Left renal pelvis (tissue), 4 donors: ENCODE measurements at regions not wholly inside any gene's neighbourhood (a gene's known extent, or its start where the extent isn't known, plus 50 kb on each side); places are given as distances from the start of the nearest gene placed in this dataset.
"Not testable (repeated sequence)": the region's sequence is repeated elsewhere in the genome, so short reads cannot be mapped to it uniquely, and the experiment has no call there.

Experiments used
- DNase-seq, 4 donors: peaks; one replicate each; pipeline ENCODE4 v3.0.0-alpha.2; 2013; ENCODE audit warnings: low read depth in 4 of 4, low spot score in 3 of 4

DNA sequence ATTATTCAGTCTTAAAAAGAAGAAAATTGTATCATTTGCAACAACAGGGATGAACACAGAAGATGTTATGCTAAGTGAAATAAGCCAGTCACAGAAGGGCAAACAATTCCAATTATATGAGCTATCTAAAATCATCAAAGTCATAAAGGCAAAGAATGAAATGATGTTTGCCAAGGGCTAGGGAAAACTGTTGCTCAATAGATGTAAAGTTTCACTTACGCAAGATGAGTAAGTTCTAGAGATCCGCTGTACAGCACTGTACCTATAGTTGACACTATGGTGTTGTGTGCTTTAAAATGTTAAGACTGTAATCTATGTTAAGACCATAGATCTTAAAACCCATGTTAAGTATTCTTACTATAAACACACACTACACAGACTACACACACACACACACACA, 904.6 kb upstream of the LRRN3 start:
- no peak for DNase-seq

DNA sequence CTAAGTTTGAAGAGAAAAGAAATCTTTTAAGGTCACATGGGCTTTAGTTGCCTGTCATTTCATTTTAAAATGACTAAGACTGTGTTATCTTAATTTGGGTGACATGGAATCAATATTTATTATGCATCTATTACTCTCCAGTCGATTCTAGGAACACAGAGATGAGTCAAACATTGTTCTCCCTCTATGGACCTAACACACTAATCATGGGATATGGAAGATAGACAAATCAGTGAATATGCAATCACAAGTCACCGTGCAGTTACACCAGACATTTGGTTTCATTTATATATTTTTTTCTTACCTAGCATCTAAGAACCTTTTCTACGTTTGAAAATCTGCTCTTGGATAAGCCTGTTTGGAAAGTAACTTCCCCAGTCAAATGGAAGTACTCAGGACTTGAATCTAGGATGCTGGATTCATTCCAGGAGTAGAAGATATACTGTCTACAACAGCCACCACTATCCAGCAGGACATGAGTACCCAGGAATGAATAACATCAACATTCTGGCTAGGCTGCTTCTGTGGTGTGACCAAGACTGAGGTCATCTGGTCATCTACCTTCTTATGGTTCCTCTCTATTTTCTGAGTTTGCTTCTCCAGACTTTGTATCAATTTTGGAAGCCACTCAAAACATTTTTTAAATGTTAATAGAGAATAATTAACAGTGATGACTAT, 902.9 kb upstream of the LRRN3 start:
- DNase-seq, result no peak

DNA sequence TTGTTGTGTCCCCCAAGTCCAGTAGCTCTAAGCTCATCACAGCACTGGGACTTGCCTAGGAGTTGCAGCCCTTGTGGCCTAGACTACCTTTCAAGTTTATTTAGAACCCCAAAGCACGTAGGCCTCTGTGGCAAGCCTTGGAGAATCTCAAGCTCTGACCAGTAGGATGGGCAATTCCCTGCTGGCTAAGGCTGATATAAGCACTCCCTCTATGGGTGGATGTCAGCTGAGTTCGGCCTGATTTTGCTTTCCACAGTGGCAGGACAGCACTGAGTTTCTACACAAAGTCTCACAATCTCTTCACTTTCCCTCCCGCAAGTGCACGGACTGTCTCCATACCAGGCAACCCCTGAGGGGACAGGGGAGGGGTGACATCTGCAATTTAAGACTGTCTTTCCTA, 886.4 kb upstream of the LRRN3 start:
- DNase-seq, result no peak

DNA sequence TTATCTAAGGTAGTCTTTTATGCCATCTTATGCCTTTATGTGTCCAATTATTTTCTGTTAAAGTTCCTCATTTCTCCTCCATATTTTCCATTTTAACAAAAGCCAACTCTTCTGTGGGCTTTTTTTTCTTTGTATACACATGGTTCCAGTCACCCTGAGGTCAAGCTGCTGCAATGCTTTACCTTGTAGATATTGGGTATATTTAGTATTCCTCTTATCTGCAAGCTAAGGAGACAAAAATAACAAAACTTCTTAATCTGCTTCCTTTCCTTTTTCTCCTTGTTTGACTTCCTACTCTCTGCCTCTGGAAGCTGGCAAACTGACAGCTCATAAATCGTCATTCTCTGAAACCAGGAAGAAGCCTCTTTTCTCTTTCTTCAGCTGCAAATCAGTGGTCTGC, 885.0 kb upstream of the LRRN3 start:
- DNase-seq, result no peak

DNA sequence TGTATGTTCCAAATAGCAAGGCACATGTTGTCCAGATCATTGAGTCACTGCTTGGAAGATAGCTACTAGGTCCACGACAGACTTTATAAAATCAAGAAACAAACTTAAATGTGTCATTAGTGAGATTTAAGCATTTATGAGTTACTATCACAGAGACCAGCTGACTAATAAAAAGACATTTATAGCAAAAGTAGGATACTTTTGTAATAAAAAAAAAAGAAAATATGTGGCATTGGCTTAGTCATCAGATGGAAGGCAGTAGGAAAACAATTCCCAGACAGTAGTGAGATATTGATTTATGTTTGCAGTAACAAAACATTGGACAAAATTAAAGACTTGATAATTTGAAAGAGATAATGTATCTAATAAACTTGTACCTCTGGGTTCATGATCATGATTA, 881.0 kb upstream of the LRRN3 start:
- no peak for DNase-seq

DNA sequence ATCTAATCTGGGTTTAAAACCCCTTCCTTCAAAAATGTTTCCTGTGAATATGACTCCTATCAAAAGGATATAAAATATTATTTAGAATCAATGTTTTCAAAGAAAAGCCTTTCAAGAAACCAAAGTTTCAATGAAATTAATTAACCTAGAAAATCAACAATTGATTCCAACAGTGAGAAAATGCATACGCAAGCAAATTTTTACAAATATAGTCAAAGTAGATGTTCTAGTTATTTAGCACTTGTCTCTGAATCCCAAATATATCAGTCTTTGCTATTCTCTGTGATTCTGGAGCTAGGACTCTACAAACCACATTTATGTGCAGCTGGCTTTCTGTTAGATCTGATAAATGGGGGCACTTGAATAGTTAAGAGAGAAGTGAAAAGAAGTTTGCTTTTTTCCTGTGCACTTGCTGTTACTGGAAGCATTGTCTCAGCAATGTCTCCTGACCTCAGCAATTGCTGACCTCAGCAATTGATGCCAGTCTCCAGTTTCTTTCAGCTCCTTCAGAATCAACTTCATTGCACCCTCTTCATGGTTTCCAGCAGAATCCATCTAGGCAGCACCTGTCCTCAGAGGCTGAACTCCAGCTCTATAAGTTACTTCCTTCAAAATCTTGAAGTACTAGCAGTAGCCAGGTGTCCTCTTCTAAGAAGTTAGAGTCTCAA, 879.9 kb upstream of the LRRN3 start:
- no peak for DNase-seq

DNA sequence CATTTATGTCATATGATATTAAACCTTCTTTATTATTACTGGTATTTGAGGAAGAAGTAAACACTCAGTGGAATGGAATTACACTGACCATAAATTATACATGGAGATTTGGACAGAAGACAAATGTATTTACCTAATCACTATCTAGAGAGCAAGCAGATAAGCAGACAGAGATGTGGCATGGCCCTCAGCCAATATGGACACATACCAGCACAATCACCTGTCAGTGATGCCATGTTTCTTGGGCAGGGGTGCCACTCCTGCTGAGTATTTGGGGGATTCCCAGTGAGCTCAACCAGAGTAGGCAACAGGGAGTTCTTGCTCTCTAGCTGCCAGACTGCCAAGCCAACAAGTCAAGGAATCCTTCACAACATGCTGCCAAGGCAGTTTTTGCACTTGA, 866.3 kb upstream of the LRRN3 start:
- DNase-seq, result no peak

DNA sequence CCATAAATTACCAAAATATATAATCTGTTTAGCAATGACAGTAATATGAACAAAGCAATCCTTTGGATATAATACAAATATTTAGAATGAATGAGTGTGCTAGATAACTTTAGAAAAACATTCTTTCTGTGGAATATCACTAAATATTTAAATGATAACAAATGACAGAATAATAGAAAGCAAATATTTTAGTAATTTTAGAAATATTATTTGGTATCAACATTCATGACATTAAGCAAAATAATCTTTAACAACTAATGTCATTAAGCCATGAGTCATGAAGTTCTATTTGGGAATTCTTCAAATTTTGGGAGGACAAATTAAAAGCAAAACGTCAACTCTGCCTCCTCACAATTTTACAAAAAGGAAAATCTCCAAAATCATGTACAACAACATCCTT, 844.8 kb upstream of the LRRN3 start:
- no peak for DNase-seq

DNA sequence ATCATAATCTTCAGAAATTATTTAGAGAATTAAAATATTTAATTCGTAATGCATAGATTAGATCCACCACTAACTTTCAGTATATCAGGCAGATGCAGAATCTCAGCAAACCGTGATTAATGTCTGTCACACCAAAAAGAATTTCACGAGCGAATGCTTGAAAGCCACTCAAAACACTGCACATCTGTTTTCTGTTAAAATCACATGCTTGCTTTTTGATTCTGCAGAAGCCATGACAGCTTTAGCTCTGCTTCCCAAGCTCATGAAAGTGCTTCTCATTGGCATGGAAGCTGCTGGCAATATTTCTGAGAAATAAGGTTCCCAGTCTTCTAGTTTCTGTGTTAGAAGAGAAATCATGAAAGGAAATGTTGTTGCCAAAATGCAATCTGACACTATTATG, 837.8 kb upstream of the LRRN3 start:
- no peak for DNase-seq

DNA sequence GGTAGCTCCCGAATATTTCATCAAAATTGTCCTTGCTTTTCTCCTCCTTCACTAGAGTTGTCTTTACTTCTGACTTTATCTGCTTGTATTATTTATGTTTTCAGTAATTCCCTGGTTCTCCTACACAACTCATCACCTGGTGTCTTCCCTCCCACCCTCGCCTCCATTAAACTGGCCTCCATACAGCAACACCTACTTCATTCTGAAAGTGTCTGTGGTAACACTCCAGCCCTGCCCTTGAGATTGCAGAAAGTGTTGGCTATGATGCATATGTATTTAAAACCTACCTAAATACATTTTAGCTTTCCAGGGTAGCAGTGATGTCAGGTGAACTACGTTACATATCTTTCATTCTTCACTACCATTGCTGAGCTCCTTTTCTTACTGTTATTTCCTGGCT, 833.3 kb upstream of the LRRN3 start:
- DNase-seq, result no peak

DNA sequence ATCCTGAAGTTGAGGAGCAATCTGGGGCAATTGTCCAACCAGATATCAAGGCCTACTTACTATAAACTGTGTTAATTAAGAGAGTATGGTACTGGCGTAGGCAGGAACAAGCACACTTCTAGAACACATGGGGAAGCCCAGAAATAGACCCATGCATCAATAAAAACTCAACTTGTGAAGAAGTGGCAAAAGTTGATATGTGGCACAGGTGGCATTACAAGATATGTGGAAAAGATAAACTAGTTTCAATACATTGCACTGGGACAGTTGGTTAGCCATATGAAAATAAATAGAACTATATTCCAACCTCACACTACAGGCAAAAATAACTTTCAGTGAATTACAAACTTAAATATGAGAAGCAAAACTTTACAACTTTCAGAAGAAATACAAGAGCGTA, 828.7 kb upstream of the LRRN3 start:
- DNase-seq, result no peak

DNA sequence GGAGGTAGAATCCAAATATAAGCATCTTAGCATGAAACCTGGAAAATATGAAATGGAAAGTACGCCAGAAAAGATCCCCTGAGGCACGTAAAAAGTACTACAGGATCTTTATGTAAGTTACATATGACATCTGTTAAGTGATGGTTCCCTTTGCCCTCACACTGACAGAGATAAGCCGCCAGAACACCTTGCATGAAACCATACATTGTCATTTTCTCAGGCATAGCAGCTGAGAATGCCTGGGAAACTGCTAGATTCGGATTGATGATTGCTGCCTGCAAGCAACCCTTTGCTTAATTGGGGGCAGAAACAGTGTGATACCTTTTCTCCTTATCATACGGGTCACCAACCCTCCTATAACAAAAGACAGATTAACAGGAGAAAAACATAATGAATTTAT, 826.6 kb upstream of the LRRN3 start:
- no peak for DNase-seq

DNA sequence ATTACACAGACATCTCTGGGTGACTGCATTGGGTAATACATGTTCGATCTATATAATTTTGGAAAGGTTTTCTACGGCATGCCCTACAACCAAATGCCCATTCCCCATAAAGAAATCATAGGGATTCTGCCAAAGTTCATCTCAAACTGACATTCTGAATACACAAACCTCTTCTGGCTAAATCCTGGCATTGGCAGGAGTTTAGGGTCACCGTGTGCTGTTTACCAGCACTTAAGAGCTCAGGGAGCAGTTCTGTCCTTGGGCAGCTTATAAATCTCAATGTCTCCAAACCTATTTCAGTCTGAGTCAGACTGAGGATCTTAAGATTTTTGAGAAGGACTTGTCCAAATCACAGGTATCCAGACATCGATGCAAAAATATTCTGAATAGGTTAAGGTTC, 809.6 kb upstream of the LRRN3 start:
- DNase-seq, result no peak

DNA sequence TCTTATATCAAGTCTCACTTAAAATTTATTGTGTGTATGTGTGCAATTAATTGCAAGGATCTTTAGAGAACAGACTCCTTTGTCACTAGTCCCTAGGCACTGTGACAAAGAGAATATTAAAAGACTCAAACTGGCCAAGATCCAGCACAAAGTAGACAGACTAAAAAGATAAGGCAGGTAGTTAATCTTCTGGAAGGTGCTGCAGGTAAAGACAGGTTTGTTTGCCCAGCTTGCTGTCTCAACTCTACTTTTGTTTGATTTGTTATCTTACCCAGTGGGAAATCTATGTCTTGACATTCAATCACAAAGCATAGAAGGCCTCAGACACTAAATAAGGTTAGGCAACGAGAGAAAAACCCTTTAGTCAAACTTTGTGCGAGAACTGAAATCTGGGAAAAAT, 807.9 kb upstream of the LRRN3 start:
- no peak for DNase-seq

DNA sequence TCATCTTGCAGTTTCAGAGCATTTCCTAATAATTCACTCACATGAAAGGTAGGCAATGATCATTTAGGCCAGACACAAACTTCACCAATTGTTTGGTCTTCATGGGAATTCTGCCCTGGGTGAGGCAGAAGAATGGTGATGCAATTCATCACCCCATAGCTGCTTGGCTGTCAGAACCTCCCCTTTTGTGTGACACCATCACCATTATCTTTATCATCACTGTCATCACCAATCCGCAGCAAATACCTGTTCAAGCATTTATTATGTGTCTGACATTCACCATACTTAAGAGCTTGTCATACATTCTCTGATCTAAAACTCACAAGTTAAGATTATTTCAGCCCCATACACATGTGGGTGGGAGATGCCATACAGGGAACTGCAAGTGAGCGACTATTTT, 799.5 kb upstream of the LRRN3 start:
- no peak for DNase-seq

DNA sequence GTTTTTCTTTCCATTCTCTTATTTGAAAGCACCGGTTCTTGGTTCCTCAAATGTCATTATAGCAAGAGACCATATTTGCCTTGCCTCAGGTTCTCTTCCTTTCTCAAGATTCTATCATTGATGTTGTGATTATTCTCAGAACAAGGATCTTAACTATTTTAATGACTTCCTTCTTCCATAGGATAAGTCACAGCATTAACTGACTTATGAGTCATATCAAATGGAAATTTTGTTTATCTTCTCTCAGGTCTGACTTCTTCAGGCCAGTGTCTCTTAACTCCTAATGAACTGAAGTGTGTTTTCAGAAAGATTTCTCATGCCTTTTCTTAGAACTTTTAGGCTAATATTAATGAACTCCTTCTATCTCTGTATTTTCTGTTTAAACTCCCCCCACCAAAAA, 794.6 kb upstream of the LRRN3 start:
- no peak for DNase-seq

DNA sequence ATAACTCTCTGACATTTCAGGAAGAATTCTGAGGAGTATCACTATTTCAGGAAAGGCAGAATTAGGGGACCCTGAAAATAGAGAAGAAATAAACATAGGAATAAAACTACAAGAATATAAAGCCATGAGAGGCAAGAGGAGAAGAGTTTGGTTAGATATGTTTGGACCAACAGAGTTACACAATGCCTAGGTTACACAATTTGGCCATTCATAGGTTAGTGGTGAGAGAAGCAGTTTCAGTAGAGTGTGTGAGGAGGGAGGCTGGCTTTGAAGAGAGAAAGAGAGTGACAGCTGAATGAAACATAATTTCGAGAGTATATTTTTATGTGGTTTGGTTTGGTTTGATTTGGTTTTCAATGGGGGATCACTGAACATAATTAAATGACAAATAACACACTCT, 783.2 kb upstream of the LRRN3 start:
- DNase-seq, result no peak

DNA sequence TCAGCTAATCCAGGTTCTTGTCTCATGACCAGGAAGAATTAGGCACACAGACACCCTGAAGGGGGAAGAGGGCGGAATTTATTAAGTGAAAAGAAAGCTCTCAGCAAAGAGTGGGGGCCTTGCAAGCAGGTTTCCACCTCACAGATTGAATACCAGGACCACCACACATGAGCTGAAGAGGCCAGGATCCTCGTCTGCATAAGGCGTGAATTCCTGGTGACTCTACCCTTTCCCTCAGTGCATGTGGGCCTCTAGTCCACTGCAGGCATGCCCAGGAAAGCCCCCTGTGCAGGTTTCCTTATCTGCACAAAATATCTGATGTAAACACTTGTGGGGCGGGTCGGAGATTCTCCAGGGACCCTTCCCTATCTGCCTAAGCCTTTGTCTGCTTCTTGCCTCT, 782.1 kb upstream of the LRRN3 start:
- DNase-seq, result no peak

DNA sequence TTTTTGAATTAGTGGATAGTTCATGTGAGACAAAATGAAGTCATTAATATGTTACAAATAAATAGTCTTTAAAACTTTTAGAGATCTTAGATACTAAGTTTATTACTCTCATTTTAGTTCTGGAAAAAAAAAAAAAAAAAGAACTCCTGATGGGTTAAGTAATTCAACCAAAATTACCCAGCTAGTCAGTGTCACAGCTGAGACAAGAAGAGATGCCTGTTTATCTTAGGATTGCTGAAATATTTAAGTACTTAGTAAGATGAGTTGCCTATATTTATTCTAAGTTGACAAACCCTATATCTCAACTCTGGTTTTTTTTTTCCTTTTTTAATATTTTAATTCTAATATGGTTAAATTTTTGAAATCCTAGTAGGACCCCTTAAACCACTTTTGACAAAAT, 781.0 kb upstream of the LRRN3 start:
- DNase-seq, result no peak

DNA sequence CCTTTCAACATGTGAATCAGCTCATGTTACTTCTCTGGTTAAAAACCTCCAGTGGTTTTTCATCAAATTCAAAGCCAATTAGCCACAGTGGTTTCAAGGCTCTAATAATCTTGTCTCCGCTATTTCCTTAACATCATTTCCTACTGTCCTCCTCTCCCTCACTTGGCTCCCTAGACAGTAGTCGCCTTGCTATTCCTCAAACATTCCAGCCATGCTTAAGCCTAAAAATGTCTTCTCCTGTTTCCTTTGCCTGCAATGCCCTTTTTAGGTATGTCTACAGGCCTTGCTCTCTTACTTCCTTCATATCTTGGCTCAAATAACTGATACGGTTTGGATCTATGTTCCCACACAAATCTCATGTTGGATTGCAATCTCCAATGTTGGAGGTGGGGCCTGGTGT, 779.4 kb upstream of the LRRN3 start:
- DNase-seq, result no peak

DNA sequence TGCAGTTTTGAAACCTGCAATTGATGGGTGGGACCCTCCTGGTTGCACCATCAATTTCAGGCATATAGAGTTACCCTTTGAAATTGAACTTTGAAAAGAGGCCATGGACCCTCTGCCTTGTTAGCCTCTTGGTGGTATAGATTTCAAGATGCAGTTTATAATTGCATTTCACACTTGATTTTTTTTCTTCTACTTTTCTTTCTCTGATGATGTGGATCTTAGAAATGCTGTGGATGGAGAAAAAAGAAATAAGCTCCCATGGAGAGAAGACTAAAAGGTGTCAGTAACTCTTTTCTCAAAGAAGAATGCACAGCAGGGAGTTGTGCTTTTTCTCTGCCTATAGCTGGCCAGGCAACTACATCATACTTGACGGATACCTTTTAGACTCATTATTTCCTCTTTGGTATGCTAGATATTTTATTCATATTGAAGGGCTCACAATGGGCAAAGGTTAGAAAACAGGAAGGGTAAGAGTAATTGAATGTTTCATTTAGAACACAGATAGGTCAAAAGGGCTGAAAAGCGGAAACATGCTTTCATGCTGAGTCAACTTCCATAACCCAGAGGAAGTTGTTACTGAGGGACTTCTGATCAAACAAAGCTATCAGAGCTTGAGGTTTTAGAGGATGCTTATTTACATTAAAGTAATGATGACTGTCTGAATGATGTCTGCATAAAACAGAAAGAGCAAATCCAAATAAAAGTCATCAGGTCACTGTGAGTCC, 773.2 kb upstream of the LRRN3 start:
- DNase-seq, result no peak

DNA sequence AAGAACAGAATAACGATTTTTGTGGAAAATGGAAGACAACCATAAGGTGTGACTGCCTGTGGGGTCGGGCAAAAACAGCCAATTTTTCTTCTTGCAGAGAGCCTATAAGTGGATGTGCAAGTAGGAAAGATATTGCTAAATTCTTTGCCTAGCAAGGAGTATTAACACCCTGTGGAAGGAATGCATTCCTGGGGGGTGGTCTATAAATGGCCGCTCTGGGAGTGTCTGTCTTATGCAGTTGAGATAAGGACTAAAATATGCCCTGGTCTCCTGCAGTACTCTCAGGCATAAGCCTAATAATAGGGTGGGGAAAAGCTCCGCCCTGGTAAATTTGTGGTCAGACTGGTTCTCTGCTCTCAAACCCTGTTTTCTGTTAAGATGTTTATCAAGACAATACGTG, 770.6 kb upstream of the LRRN3 start:
- DNase-seq, result not testable (repeated sequence)
